GM12878 (cell line): ENCODE measurements at regions not wholly inside any gene's neighbourhood (a gene's known extent, or its start where the extent isn't known, plus 50 kb on each side); places are given as distances from the start of the nearest gene placed in this dataset.
A peak's percentile ranks its signal among the peaks of the same experiment; 100 is the strongest.

Experiments used
- ATAC-seq: fragments of 200-7000 bp; cut with Tn5 transposase; 3 replicates; pipeline ENCODE4 v1.9.1; 2020; ENCODE audit warnings: mild to moderate bottlenecking, moderate library complexity
- BruUV-seq: library from RNA; stranded (reverse); fragments of 400-500 nt; replicated peaks from 2 replicates; lab custom pipeline; 2021; lab: Mats Ljungman, UMichigan
- CTCF ChIA-PET: fragments of 300-600 bp; sonication (Branson Sonifier 250); formaldehyde crosslinking; extraction: SDS; loops from one replicate; lab custom pipeline; 2021; ENCODE audit warnings: inconsistent platforms; lab: Yijun Ruan, JAX
- POLR2A ChIA-PET: fragments of 350-600 bp; formaldehyde crosslinking; extraction: SDS; loops from one replicate; lab custom pipeline; 2021; ENCODE audit warnings: inconsistent platforms; lab: Charles Lee
- RAD21 ChIA-PET: fragments of 300-600 bp; sonication (Branson Sonifier 250); formaldehyde crosslinking; loops from one replicate; lab custom pipeline; 2023; ENCODE audit warnings: antibody characterized with exemption; ENCODE audit not compliant: unreplicated experiment; lab: Charles Lee
- SMC1A ChIA-PET: fragments of 300-600 bp; sonication (Branson Sonifier 250); formaldehyde crosslinking; loops from one replicate; lab custom pipeline; 2023; ENCODE audit not compliant: unreplicated experiment, uncharacterized antibody; lab: Charles Lee
- DNase-seq: peaks from one replicate; pipeline ENCODE4 v3.0.0-alpha.2; 2011; ENCODE audit warnings: low read depth, low spot score
- FAIRE-seq: peaks from 3 replicates; lab custom pipeline; 2011; peaks lifted over from hg19 to GRCh38; lab: Jason Lieb, UNC
- H2AFZ ChIP-seq: 2 replicates; pipeline ENCODE4 v1.6.0; 2011; ENCODE audit warnings: low read depth, low read length, control low read depth; ENCODE audit not compliant: control insufficient read depth
- H3K27ac ChIP-seq: 2 replicates; pipeline ENCODE4 v1.5.1; 2011; ENCODE audit warnings: control low read depth; ENCODE audit not compliant: control insufficient read depth, insufficient read depth
- H3K27me3 ChIP-seq, 2 experiments: replicated peaks in 1 of 2; 2 replicates each; pipeline versions ENCODE4 v1.6.0 to v1.6.1; 2011; ENCODE audit warnings: low read length in 1 of 2; ENCODE audit not compliant: control insufficient read depth in 2 of 2, insufficient read depth in 2 of 2
- H3K36me3 ChIP-seq, 2 experiments: 2 replicates each; pipeline ENCODE4 v1.5.1; 2011; ENCODE audit warnings: low read length in 1 of 2; ENCODE audit not compliant: control insufficient read depth in 2 of 2, insufficient read depth in 2 of 2
- H3K4me1 ChIP-seq: 2 replicates; pipeline ENCODE4 v1.6.1; 2011; ENCODE audit warnings: mild to moderate bottlenecking, low read length, moderate library complexity, mixed read lengths; ENCODE audit not compliant: control insufficient read depth, insufficient read depth
- H3K4me2 ChIP-seq: 2 replicates; pipeline ENCODE4 v1.6.0; 2011; ENCODE audit warnings: control low read depth; ENCODE audit not compliant: control insufficient read depth, insufficient read depth
- H3K4me3 ChIP-seq: fragments of 200-600 bp; sonication (generic); 2 replicates; pipeline ENCODE4 v1.5.1; 2016
- H3K79me2 ChIP-seq: 2 replicates; pipeline ENCODE4 v1.6.0; 2011; ENCODE audit warnings: low read length; ENCODE audit not compliant: control insufficient read depth, insufficient read depth
- H3K9ac ChIP-seq: 2 replicates; pipeline ENCODE4 v1.8.0; 2011; ENCODE audit warnings: low read length, control low read depth, mixed read lengths; ENCODE audit not compliant: control insufficient read depth, insufficient read depth
- H3K9me3 ChIP-seq: replicated peaks from 3 replicates; pipeline ENCODE4 v1.5.1; 2011; ENCODE audit warnings: mild to moderate bottlenecking, low read length; ENCODE audit not compliant: control insufficient read depth, insufficient read depth
- H4K20me1 ChIP-seq: 2 replicates; pipeline ENCODE4 v1.6.0; 2011; ENCODE audit not compliant: control insufficient read depth, insufficient read depth
- KLF5 ChIP-seq: fragments of 450-650 bp; IDR thresholded peaks from 2 replicates; pipeline ENCODE4 v1.6.1; 2014; ENCODE audit warnings: mild to moderate bottlenecking; ENCODE audit not compliant: partially characterized antibody
- PAX5 ChIP-seq: IDR thresholded peaks from 2 replicates; pipeline ENCODE4 v1.6.1; 2011; ENCODE audit warnings: low read depth, low read length, borderline replicate concordance
- SUZ12 ChIP-seq: fragments of 200-600 bp; sonication (generic); IDR thresholded peaks from one replicate; pipeline ENCODE4 v1.6.1; 2018; ENCODE audit warnings: antibody characterized with exemption, mild to moderate bottlenecking; ENCODE audit not compliant: unreplicated experiment
- TBL1XR1 ChIP-seq: IDR thresholded peaks from 2 replicates; pipeline ENCODE4 v1.6.1; 2012; ENCODE audit warnings: low read depth, low read length, improper control_type of control experiment
- WGBS: methylation state at CpG from one replicate; pipeline ENCODE4 v1.1.6; 2016; ENCODE audit warnings: low lambda C conversion rate; ENCODE audit not compliant: insufficient replicate concordance, insufficient coverage; ENCODE audit errors: missing lambda C conversion rate; 5-methylcytosine and 5-hydroxymethylcytosine counted together
- in situ Hi-C: fragments of 300-500 bp; cut with MboI; formaldehyde crosslinking; loops from 9 replicates; pipeline ENCODE4 v1.14.3; 2018; ENCODE audit warnings: mixed read lengths
- intact Hi-C: fragments of 100-400 bp; cut with micrococcal nuclease; formaldehyde crosslinking; loops from one replicate; pipeline ENCODE4 v1.14.2; 2022; ENCODE audit not compliant: unreplicated experiment
- TF ChIP-seq, protein P1 (sequence below), 3 experiments: IDR thresholded peaks in 2 of 3; conservative IDR thresholded peaks in 1 of 3; 2 replicates each; pipeline ENCODE4 v1.5.1; 2011; ENCODE audit warnings: low read depth in 3 of 3, low read length in 3 of 3, mild to moderate bottlenecking in 3 of 3, control low read depth in 2 of 3, moderate library complexity in 2 of 3, inconsistent platforms in 1 of 3, mixed read lengths in 1 of 3; ENCODE audit not compliant: control insufficient read depth in 2 of 3, insufficient read depth in 1 of 3; ENCODE audit errors: extremely low read depth in 1 of 3
- TF ChIP-seq, protein P2 (sequence below): fragments of 150-350 bp; IDR thresholded peaks from 2 replicates; pipeline ENCODE4 v1.6.1; 2016; ENCODE audit warnings: low read depth, low read length

DNA sequence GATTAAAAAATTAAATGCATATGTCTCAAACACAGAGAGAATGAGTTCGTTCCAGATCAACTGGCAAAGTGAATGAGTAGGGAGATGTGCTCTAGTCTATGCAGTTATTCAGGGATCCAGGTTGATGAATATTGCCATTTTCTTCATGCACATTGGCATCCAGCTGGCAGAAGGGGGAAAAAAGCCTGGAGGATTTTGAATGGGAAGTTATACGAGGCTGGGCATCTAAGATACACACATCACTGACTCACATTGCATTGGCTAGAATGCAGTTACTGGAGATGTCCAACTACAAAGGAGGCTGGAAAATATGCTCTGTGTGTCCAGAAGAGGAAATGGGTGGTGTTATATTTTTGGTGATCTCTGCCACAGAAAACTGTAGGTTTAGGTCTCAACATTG, 270.9 kb upstream of the FIGN start:
- 18% methylated on average over 2 of the region's 2 CpGs for WGBS
- FAIRE-seq (peak; percentile 18), ATAC-seq (no peak), DNase-seq (no peak)
- no peak overlapping the region for H3K27ac ChIP-seq
- H3K36me3 ChIP-seq = no peaks in the 10 kb centered on the region
- no peak overlapping the region for H3K9ac ChIP-seq
- H3K4me3 ChIP-seq = no peak overlapping the region
- intact Hi-C loops = no loop called here
- H4K20me1 ChIP-seq = no peaks in the 10 kb centered on the region
- no peak overlapping the region for H3K4me2 ChIP-seq
- no peaks in the 10 kb centered on the region for H3K9me3 ChIP-seq
- RAD21 ChIA-PET = no interaction called here
- H3K79me2 ChIP-seq = no peaks in the 10 kb centered on the region
- no peaks in the 10 kb centered on the region for H3K27me3 ChIP-seq
- POLR2A ChIA-PET = no interaction called here
- SMC1A ChIA-PET = no interaction called here
- no TSS peak for BruUV-seq
- CTCF ChIA-PET = interaction anchor here (1.0 kb wide), 1 partner anchor 13 kb away, joined by 3 read pairs; no protein-coding TSS in a partner anchor
- no peaks in the 10 kb centered on the region for H3K4me1 ChIP-seq
- H2AFZ ChIP-seq = no peak overlapping the region
- in situ Hi-C loops = no loop called here
- TF ChIP-seq, protein P1, sequence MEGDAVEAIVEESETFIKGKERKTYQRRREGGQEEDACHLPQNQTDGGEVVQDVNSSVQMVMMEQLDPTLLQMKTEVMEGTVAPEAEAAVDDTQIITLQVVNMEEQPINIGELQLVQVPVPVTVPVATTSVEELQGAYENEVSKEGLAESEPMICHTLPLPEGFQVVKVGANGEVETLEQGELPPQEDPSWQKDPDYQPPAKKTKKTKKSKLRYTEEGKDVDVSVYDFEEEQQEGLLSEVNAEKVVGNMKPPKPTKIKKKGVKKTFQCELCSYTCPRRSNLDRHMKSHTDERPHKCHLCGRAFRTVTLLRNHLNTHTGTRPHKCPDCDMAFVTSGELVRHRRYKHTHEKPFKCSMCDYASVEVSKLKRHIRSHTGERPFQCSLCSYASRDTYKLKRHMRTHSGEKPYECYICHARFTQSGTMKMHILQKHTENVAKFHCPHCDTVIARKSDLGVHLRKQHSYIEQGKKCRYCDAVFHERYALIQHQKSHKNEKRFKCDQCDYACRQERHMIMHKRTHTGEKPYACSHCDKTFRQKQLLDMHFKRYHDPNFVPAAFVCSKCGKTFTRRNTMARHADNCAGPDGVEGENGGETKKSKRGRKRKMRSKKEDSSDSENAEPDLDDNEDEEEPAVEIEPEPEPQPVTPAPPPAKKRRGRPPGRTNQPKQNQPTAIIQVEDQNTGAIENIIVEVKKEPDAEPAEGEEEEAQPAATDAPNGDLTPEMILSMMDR (IDR thresholded peaks at IDR 0.05 in 2 of 3, conservative IDR thresholded peaks at IDR 0.05 in 1 of 3; ENCODE audit: control insufficient read depth in 2 of 3, extremely low read depth in 1 of 3, insufficient read depth in 1 of 3, low read depth in 3 of 3, low read length in 3 of 3) = no peak
- TF ChIP-seq, protein P2, sequence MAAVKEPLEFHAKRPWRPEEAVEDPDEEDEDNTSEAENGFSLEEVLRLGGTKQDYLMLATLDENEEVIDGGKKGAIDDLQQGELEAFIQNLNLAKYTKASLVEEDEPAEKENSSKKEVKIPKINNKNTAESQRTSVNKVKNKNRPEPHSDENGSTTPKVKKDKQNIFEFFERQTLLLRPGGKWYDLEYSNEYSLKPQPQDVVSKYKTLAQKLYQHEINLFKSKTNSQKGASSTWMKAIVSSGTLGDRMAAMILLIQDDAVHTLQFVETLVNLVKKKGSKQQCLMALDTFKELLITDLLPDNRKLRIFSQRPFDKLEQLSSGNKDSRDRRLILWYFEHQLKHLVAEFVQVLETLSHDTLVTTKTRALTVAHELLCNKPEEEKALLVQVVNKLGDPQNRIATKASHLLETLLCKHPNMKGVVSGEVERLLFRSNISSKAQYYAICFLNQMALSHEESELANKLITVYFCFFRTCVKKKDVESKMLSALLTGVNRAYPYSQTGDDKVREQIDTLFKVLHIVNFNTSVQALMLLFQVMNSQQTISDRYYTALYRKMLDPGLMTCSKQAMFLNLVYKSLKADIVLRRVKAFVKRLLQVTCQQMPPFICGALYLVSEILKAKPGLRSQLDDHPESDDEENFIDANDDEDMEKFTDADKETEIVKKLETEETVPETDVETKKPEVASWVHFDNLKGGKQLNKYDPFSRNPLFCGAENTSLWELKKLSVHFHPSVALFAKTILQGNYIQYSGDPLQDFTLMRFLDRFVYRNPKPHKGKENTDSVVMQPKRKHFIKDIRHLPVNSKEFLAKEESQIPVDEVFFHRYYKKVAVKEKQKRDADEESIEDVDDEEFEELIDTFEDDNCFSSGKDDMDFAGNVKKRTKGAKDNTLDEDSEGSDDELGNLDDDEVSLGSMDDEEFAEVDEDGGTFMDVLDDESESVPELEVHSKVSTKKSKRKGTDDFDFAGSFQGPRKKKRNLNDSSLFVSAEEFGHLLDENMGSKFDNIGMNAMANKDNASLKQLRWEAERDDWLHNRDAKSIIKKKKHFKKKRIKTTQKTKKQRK = no peak
- TF ChIP-seq TBL1XR1 (no peak), KLF5 (no peak), SUZ12 (no peak), PAX5 (no peak)
